LNCAP (cell line): ENCODE measurements at regions not wholly inside any gene's neighbourhood (a gene's known extent, or its start where the extent isn't known, plus 50 kb on each side); places are given as distances from the start of the nearest gene placed in this dataset.

ENCODE experiments used
- TF ChIP-seq, protein P1 (sequence below): fragments of 450-650 bp; IDR thresholded peaks from 2 replicates; pipeline ENCODE4 v1.5.1; 2017; ENCODE audit warnings: mild to moderate bottlenecking

DNA sequence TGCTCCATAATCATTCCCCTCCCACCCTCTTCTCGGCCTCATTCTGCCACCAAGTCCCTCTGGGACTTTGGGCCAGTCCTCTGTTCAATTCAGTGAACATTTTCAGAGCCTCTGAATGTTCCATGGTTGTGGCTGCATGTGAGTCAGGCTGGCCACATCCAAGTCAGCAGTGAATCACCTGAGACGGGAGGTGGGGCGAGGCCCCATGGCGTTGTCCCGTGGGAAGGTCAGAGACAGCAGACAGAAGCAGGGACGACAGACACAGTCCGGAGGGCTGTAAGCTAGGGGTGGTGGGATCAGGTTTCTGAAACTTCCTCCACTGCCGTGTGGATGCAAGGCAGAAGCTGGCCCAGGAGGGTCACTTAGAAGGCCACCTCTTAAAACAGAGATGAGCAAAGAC, 324.8 kb downstream of the MN1 start:
- TF ChIP-seq, protein P1, sequence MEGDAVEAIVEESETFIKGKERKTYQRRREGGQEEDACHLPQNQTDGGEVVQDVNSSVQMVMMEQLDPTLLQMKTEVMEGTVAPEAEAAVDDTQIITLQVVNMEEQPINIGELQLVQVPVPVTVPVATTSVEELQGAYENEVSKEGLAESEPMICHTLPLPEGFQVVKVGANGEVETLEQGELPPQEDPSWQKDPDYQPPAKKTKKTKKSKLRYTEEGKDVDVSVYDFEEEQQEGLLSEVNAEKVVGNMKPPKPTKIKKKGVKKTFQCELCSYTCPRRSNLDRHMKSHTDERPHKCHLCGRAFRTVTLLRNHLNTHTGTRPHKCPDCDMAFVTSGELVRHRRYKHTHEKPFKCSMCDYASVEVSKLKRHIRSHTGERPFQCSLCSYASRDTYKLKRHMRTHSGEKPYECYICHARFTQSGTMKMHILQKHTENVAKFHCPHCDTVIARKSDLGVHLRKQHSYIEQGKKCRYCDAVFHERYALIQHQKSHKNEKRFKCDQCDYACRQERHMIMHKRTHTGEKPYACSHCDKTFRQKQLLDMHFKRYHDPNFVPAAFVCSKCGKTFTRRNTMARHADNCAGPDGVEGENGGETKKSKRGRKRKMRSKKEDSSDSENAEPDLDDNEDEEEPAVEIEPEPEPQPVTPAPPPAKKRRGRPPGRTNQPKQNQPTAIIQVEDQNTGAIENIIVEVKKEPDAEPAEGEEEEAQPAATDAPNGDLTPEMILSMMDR, result no peak

DNA sequence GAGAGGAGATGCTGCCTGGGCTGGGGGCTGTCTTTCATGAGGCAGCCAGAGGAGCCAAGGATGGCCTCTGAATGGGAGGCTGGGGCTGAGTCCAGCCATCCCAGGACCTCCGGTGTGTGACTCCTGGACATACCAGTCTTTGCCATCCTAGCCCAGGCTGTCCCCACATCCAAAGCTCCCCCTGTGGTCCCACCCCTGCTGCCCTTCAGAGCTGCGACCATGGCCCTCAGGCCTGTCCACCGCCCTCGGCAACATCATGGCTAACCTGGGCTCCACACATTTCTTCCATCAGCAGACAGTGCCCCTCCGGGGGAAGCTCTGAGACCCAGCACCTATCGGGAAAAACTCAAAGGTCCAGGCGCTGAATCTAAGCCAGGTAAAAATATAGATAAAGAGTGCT, 324.4 kb downstream of the MN1 start:
- TF ChIP-seq, protein P1, result no peak

DNA sequence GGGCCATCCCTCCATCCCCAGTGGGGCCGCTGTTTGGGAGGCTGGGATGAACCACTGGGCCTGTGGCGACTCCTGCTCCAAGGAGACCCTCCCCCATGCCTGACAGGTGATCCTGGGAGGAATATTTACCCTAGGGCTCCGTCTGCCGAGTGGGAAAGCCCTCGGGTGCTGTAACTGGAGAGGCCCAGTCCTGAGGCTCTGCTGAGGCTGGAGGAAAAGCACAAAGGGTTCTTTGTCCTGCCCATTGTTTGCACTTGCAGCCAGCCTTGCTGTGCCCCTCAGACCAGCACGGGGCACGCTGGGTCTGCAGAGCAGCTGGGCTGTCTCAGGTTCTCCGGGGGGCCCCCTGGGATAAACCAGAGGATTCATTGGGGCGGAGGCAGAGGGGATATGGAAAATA, 321.1 kb downstream of the MN1 start:
- TF ChIP-seq, protein P1, result no peak

DNA sequence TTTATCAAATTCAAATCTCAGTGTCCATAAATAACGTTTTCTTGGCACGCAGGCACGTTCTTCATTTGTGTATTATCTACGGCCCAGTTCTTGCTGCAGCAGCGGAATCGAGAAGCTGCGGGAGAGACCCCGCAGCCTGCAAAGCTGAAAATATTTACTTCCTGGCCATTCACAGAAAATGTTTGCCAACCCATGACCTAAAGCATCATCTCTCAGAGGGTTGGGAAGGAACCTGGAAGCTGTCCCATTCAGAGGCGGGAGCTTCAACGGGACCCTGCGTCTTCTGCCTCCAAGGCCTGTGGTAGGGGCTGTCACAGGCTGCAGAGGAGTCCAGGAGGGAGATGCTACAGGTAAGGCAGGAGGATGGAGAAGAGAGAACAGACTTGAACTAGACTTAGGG, 319.2 kb downstream of the MN1 start:
- TF ChIP-seq, protein P1, result no peak

DNA sequence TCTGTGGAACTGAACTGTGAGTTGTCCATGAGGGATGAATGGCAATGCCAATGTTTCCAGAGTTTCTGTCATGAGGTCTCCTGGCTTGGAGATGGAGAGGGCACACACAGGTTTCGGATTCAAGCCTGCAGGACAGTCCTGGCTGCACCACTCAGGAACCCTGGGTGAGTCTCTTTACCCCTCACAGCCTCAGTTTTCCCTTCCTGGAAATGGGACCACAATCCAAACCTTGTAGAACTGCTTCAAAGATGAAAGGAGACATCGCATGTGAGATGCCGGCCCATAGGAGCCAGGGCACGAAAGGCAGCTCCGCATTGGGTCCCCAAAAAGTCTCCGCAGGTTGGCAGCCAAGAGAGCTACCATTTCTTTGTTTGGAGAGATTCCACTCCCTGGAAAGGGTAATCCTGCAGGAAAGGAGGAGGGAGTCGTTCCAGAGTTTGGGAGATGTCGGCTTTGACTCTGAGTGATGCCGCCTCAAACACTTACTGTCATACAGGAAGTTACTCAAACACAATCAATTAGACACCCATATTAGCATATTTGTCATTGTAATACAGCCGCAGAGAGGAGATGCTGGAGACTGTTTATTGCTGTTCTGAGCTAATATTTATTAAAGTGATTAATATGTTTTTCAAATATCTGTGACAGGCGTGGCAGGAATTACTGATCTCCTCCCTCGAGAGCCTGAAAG, 318.3 kb downstream of the MN1 start:
- TF ChIP-seq, protein P1, result no peak

DNA sequence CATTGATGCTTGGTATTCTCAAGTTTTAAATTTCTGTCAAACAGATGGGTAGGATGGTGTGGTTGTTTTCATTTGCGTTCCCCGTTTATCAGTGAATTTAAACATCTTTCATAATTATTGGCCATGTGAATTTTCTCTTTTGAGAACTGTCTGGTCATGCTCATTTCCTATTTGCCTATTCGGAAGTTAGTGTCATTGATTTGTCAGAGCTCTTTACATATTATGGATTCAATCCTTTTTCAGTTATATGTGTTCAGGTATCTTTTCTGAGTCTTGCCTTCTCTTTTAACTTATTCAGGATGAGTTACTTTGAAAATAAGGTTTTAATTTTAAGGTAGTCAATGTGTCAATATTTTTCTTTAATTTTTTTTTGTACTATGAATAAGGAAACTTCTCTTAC, 315.7 kb downstream of the MN1 start:
- TF ChIP-seq, protein P1, result no peak

DNA sequence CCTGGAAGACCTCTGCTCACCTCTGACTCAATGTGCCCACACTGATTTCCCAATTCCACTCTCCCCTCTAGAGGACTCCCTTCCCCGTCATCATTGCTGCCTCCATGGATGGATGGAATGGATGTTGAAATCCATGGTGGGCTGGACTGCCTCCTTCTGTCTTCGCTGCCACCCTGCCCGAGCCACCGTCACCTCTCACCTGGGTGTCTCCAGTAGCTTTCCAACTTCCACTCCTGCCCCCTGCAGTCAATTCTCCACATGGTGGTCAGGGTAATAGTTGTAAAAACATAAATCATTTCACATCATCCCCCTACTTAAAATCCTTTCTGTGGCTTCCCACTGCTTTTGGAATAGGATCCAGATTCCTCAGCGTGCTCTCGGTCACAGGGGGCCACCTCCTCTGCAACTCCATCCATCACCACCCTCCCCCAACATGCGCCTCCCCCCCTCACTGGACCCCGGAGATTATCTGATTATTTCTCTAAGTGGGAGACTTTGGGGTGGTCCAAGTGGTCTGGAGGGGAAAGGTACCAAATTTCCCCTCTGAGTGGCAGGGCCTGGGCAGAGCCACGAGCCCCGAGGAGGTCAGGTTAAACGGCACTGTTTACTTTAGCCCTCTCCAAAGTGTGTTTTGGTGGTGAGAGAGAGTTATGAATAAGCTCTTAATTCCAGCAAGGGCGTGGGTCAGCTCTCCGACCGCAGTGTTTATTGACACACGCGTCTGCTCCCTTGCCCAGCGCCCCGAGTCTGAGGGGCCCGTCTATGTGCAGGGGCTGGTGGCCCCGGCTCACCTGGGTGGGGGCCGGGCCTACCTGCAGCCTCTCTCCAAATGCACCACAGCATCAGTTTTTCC, 313.7 kb downstream of the MN1 start:
- TF ChIP-seq, protein P1, result no peak
